ENCODE measurements at regions not wholly inside any gene's neighbourhood (a gene's known extent, or its start where the extent isn't known, plus 50 kb on each side); places are given as distances from the start of the nearest gene placed in this dataset.
"Not testable (repeated sequence)": the region's sequence is repeated elsewhere in the genome, so short reads cannot be mapped to it uniquely, and the experiment has no call there.

- not testable (repeated sequence) for DNase-seq (ENCODE audit: low read depth)
Observed at GRCh38 chr7:15054304-15054703, 151.8 kb upstream of the DGKB start.

- DNase-seq (ENCODE audit: low read depth) = no peak
Observed at GRCh38 chr7:15049157-15049556, 146.6 kb upstream of the DGKB start.

- no peak for DNase-seq (ENCODE audit: low read depth)
Observed at GRCh38 chr7:15046861-15047260, 144.3 kb upstream of the DGKB start.

- DNase-seq (ENCODE audit: low read depth) = peak; percentile 13
Observed at GRCh38 chr7:15043931-15044330, 141.4 kb upstream of the DGKB start.

GRCh38 chr7:15042285-15043065 is 139.9 kb upstream of the DGKB start:
- no peak for DNase-seq (ENCODE audit: low read depth)

- DNase-seq (ENCODE audit: low read depth) = no peak
Observed at GRCh38 chr7:15041226-15041625, 138.7 kb upstream of the DGKB start.

GRCh38 chr7:15035814-15036213 is 133.3 kb upstream of the DGKB start:
- DNase-seq (ENCODE audit: low read depth) = no peak

- DNase-seq (ENCODE audit: low read depth) = no peak
Observed at GRCh38 chr7:15033039-15033438, 130.5 kb upstream of the DGKB start.

- DNase-seq (ENCODE audit: low read depth) = no peak
Observed at GRCh38 chr7:15018981-15019380, 116.4 kb upstream of the DGKB start.

- DNase-seq (ENCODE audit: low read depth) = no peak
Observed at GRCh38 chr7:15016766-15017165, 114.2 kb upstream of the DGKB start.

- DNase-seq (ENCODE audit: low read depth) = no peak
Observed at GRCh38 chr7:15016315-15016667, 113.7 kb upstream of the DGKB start.

- DNase-seq (ENCODE audit: low read depth) = peak; percentile 81
Observed at GRCh38 chr7:15015545-15016314, 113.2 kb upstream of the DGKB start.

- no peak for DNase-seq (ENCODE audit: low read depth)
Observed at GRCh38 chr7:15012135-15012534, 109.6 kb upstream of the DGKB start.

- no peak for DNase-seq (ENCODE audit: low read depth)
Observed at GRCh38 chr7:15011289-15011688, 108.7 kb upstream of the DGKB start.

- peak; percentile 25 for DNase-seq (ENCODE audit: low read depth)
Observed at GRCh38 chr7:15007507-15007906, 105.0 kb upstream of the DGKB start.

- no peak for DNase-seq (ENCODE audit: low read depth)
Observed at GRCh38 chr7:15005672-15006071, 103.1 kb upstream of the DGKB start.

- no peak for DNase-seq (ENCODE audit: low read depth)
Observed at GRCh38 chr7:15000157-15000556, 97.6 kb upstream of the DGKB start.

GRCh38 chr7:14999331-14999730 is 96.8 kb upstream of the DGKB start:
- no peak for DNase-seq (ENCODE audit: low read depth)

- DNase-seq (ENCODE audit: low read depth) = no peak
Observed at GRCh38 chr7:14995774-14996173, 93.2 kb upstream of the DGKB start.

- no peak for DNase-seq (ENCODE audit: low read depth)
Observed at GRCh38 chr7:14988941-14989340, 86.4 kb upstream of the DGKB start.

GRCh38 chr7:14978687-14979086 is 76.1 kb upstream of the DGKB start:
- DNase-seq (ENCODE audit: low read depth) = no peak

GRCh38 chr7:14974688-14975087 is 72.1 kb upstream of the DGKB start:
- DNase-seq (ENCODE audit: low read depth) = no peak

All from myocyte (in vitro differentiated cells).